ENCODE measurements at regions not wholly inside any gene's neighbourhood (a gene's known extent, or its start where the extent isn't known, plus 50 kb on each side); places are given as distances from the start of the nearest gene placed in this dataset.

- no peaks in the 10 kb centered on the region for H3K79me2 ChIP-seq (ENCODE audit: low read length)
- no peaks in the 10 kb centered on the region for H3K4me1 ChIP-seq (ENCODE audit: low read length)
- TF ChIP-seq EZH2phosphoT487 (IDR thresholded peaks at IDR 0.05; ENCODE audit: low read depth): no peak
- no peak for TF ChIP-seq CTCF (IDR thresholded peaks at IDR 0.05; ENCODE audit: low read depth, low read length)
- H4K20me1 ChIP-seq (ENCODE audit: insufficient read depth, low read length): no peaks in the 10 kb centered on the region
- H3K27me3 ChIP-seq (ENCODE audit: low read depth, low read length): peaks cover 7% of the 10 kb centered on the region; the same call in 1 of the 2 replicates
- H3K27ac ChIP-seq (ENCODE audit: low read length): no peak overlapping the region
- no peak overlapping the region for H3K9ac ChIP-seq (ENCODE audit: low read length)
- no peaks in the 10 kb centered on the region for H3K36me3 ChIP-seq (replicated peaks; ENCODE audit: low read depth, low read length)
- H3K9me3 ChIP-seq (ENCODE audit: insufficient read depth, low read length): no peaks in the 10 kb centered on the region
- no peak overlapping the region for H3K4me2 ChIP-seq (ENCODE audit: low read length)
- H2AFZ ChIP-seq (ENCODE audit: low read depth, low read length): no peak overlapping the region
- no peak overlapping the region for H3K4me3 ChIP-seq (ENCODE audit: low read length)
Observed at GRCh38 chr4:38357546-38357945, 306.5 kb upstream of the KLF3 start.

- no peaks in the 10 kb centered on the region for H3K4me1 ChIP-seq (ENCODE audit: low read length)
- no peak overlapping the region for H2AFZ ChIP-seq (ENCODE audit: low read depth, low read length)
- H3K4me2 ChIP-seq (ENCODE audit: low read length): no peak overlapping the region
- no peaks in the 10 kb centered on the region for H4K20me1 ChIP-seq (ENCODE audit: insufficient read depth, low read length)
- H3K9me3 ChIP-seq (ENCODE audit: insufficient read depth, low read length): no peaks in the 10 kb centered on the region
- no peaks in the 10 kb centered on the region for H3K79me2 ChIP-seq (ENCODE audit: low read length)
- H3K4me3 ChIP-seq (ENCODE audit: low read length): no peak overlapping the region
- no peaks in the 10 kb centered on the region for H3K36me3 ChIP-seq (replicated peaks; ENCODE audit: low read depth, low read length)
- no peak overlapping the region for H3K27ac ChIP-seq (ENCODE audit: low read length)
- TF ChIP-seq CTCF (IDR thresholded peaks at IDR 0.05; ENCODE audit: low read depth, low read length) (no peak), EZH2phosphoT487 (IDR thresholded peaks at IDR 0.05; ENCODE audit: low read depth) (no peak)
- H3K9ac ChIP-seq (ENCODE audit: low read length): no peak overlapping the region
- H3K27me3 ChIP-seq (ENCODE audit: low read depth, low read length): peaks cover 7% of the 10 kb centered on the region; the same call in 1 of the 2 replicates
Observed at GRCh38 chr4:38359113-38359512, 304.9 kb upstream of the KLF3 start.

- H3K4me3 ChIP-seq (ENCODE audit: low read length): no peak overlapping the region
- H3K27ac ChIP-seq (ENCODE audit: low read length): no peak overlapping the region
- no peaks in the 10 kb centered on the region for H3K79me2 ChIP-seq (ENCODE audit: low read length)
- H3K36me3 ChIP-seq (replicated peaks; ENCODE audit: low read depth, low read length): no peaks in the 10 kb centered on the region
- no peak overlapping the region for H3K4me2 ChIP-seq (ENCODE audit: low read length)
- H4K20me1 ChIP-seq (ENCODE audit: insufficient read depth, low read length): no peaks in the 10 kb centered on the region
- H2AFZ ChIP-seq (ENCODE audit: low read depth, low read length): no peak overlapping the region
- H3K9me3 ChIP-seq (ENCODE audit: insufficient read depth, low read length): no peaks in the 10 kb centered on the region
- no peaks in the 10 kb centered on the region for H3K4me1 ChIP-seq (ENCODE audit: low read length)
- no peak overlapping the region for H3K9ac ChIP-seq (ENCODE audit: low read length)
- TF ChIP-seq EZH2phosphoT487 (IDR thresholded peaks at IDR 0.05; ENCODE audit: low read depth) (no peak), CTCF (IDR thresholded peaks at IDR 0.05; ENCODE audit: low read depth, low read length) (no peak)
- peaks cover 10% of the 10 kb centered on the region for H3K27me3 ChIP-seq (ENCODE audit: low read depth, low read length)
Observed at GRCh38 chr4:38360201-38360600, 303.8 kb upstream of the KLF3 start.

- no peak overlapping the region for H2AFZ ChIP-seq (ENCODE audit: low read depth, low read length)
- H3K9ac ChIP-seq (ENCODE audit: low read length): no peak overlapping the region
- no peak for TF ChIP-seq CTCF (IDR thresholded peaks at IDR 0.05; ENCODE audit: low read depth, low read length)
- TF ChIP-seq EZH2phosphoT487 (IDR thresholded peaks at IDR 0.05; ENCODE audit: low read depth): no peak
- H3K36me3 ChIP-seq (replicated peaks; ENCODE audit: low read depth, low read length): no peaks in the 10 kb centered on the region
- no peak overlapping the region for H3K27ac ChIP-seq (ENCODE audit: low read length)
- H3K4me1 ChIP-seq (ENCODE audit: low read length): no peaks in the 10 kb centered on the region
- H3K79me2 ChIP-seq (ENCODE audit: low read length): no peaks in the 10 kb centered on the region
- peaks cover 34% of the 10 kb centered on the region for H3K27me3 ChIP-seq (ENCODE audit: low read depth, low read length)
- H4K20me1 ChIP-seq (ENCODE audit: insufficient read depth, low read length): no peaks in the 10 kb centered on the region
- H3K9me3 ChIP-seq (ENCODE audit: insufficient read depth, low read length): no peaks in the 10 kb centered on the region
- no peak overlapping the region for H3K4me2 ChIP-seq (ENCODE audit: low read length)
- H3K4me3 ChIP-seq (ENCODE audit: low read length): no peak overlapping the region
Observed at GRCh38 chr4:38364383-38364963, 299.5 kb upstream of the KLF3 start.
